HCT116 (cell line): ENCODE measurements at regions not wholly inside any gene's neighbourhood (a gene's known extent, or its start where the extent isn't known, plus 50 kb on each side); places are given as distances from the start of the nearest gene placed in this dataset.

ENCODE experiments used
- ATAC-seq: fragments of 200-7000 bp; cut with Tn5 transposase; 2 replicates; pipeline ENCODE4 v1.9.1; 2020; ENCODE audit warnings: mild to moderate bottlenecking, moderate library complexity
- BruUV-seq: library from RNA; stranded (reverse); fragments of 400-500 nt; replicated peaks from 2 replicates; lab custom pipeline; 2021; lab: Mats Ljungman, UMichigan
- CTCF ChIA-PET: fragments of 300-600 bp; sonication (Branson Sonifier 250); formaldehyde crosslinking; loops from one replicate; lab custom pipeline; 2021; ENCODE audit warnings: antibody characterized with exemption; lab: Charles Lee
- POLR2A ChIA-PET: fragments of 300-600, 350-600 bp; sonication (Branson Sonifier 250); formaldehyde crosslinking; loops from one replicate; lab custom pipeline; 2021; ENCODE audit warnings: antibody characterized with exemption; lab: Charles Lee
- RAD21 ChIA-PET, 2 experiments: fragments of 300-600 bp; sonication (Branson Sonifier 250); formaldehyde crosslinking; loops; one replicate each; lab custom pipeline; 2023; ENCODE audit warnings: low total read pairs in 2 of 2; ENCODE audit not compliant: uncharacterized antibody in 2 of 2, unreplicated experiment in 2 of 2, low non-redundant PET in 1 of 2; lab: Charles Lee
- DNase-seq: peaks from one replicate; pipeline ENCODE4 v3.0.0-alpha.2; 2010; ENCODE audit warnings: low read depth, low spot score
- H2AFZ ChIP-seq: fragments of 200-600 bp; shearing (Covaris generic), sonication (generic); 2 replicates; pipeline ENCODE4 v1.6.1; 2017; ENCODE audit warnings: low read depth, mixed run types, mixed read lengths, antibody characterized with exemption, low read length; ENCODE audit not compliant: poor library complexity, severe bottlenecking
- H3K27ac ChIP-seq: 2 replicates; pipeline ENCODE4 v1.5.1; 2012; ENCODE audit warnings: low read depth, low read length
- H3K27me3 ChIP-seq: fragments of 200-600 bp; sonication (generic); 2 replicates; pipeline ENCODE4 v1.6.1; 2016; ENCODE audit warnings: mixed run types, low read length, mixed read lengths; ENCODE audit not compliant: insufficient read depth
- H3K36me3 ChIP-seq, 2 experiments: fragments of 200-500 bp in 1 of 2; fragments of 200-600 bp in 1 of 2; sonication (Bioruptor generic) in 1 of 2; sonication (generic) in 1 of 2; 2 replicates each; pipeline versions ENCODE4 v1.5.1 to v1.6.1; 2014 to 2016; ENCODE audit warnings: low read length in 2 of 2, inconsistent platforms in 1 of 2, mixed read lengths in 1 of 2, mixed run types in 1 of 2; ENCODE audit not compliant: insufficient read depth in 2 of 2, control insufficient read depth in 1 of 2
- H3K4me1 ChIP-seq, 2 experiments: fragments of 200-600 bp in 1 of 2; sonication (generic) in 1 of 2; 2 replicates each; pipeline versions ENCODE4 v1.5.1 to v1.6.1; 2012 to 2017; ENCODE audit warnings: low read length in 2 of 2, inconsistent platforms in 1 of 2, mild to moderate bottlenecking in 1 of 2, mixed read lengths in 1 of 2, mixed run types in 1 of 2, moderate library complexity in 1 of 2; ENCODE audit not compliant: insufficient read depth in 2 of 2, control insufficient read depth in 1 of 2
- H3K4me2 ChIP-seq: fragments of 200-600 bp; sonication (generic); 2 replicates; pipeline ENCODE4 v1.6.1; 2017; ENCODE audit warnings: mixed run types, low read length, mixed read lengths
- H3K4me3 ChIP-seq, 2 experiments: fragments of 200-600 bp in 1 of 2; sonication (generic) in 1 of 2; replicated peaks in 1 of 2; 2 replicates each; pipeline ENCODE4 v1.5.1; 2011 to 2016; ENCODE audit warnings: low read length in 2 of 2, control low read depth in 1 of 2, low read depth in 1 of 2, mild to moderate bottlenecking in 1 of 2, mixed read lengths in 1 of 2, mixed run types in 1 of 2
- H3K79me2 ChIP-seq: fragments of 200-600 bp; sonication (generic); 2 replicates; pipeline ENCODE4 v1.6.1; 2017; ENCODE audit warnings: mild to moderate bottlenecking, mixed run types, low read length, moderate library complexity, mixed read lengths; ENCODE audit not compliant: insufficient read depth
- H3K9ac ChIP-seq: fragments of 200-600 bp; sonication (generic); 2 replicates; pipeline ENCODE4 v1.6.1; 2016; ENCODE audit warnings: low read length, mixed read lengths
- H3K9me2 ChIP-seq: fragments of 200-600 bp; sonication (generic), shearing (Covaris generic); 2 replicates; pipeline ENCODE4 v1.6.1; 2017; ENCODE audit warnings: mixed run types, mild to moderate bottlenecking, moderate library complexity; ENCODE audit not compliant: insufficient read depth
- H3K9me3 ChIP-seq, 2 experiments: fragments of 200-500 bp in 1 of 2; fragments of 200-600 bp in 1 of 2; sonication (Bioruptor generic) in 1 of 2; sonication (generic) in 1 of 2; 2 replicates each; pipeline ENCODE4 v1.6.1; 2014 to 2017; ENCODE audit warnings: low read length in 2 of 2, mixed read lengths in 2 of 2, inconsistent platforms in 1 of 2, low read depth in 1 of 2, mild to moderate bottlenecking in 1 of 2, mixed run types in 1 of 2, moderate library complexity in 1 of 2; ENCODE audit not compliant: control insufficient read depth in 1 of 2, insufficient read depth in 1 of 2
- H4K20me1 ChIP-seq: fragments of 200-600 bp; sonication (generic), shearing (Covaris generic); 2 replicates; pipeline ENCODE4 v1.6.1; 2017; ENCODE audit warnings: mixed run types, mild to moderate bottlenecking, moderate library complexity; ENCODE audit not compliant: insufficient read depth
- ATF3 ChIP-seq: IDR thresholded peaks from 2 replicates; pipeline ENCODE4 v1.6.1; 2012
- CTCF ChIP-seq, 3 experiments: fragments of 200-600 bp in 1 of 3; sonication (generic) in 1 of 3; IDR thresholded peaks in 2 of 3; conservative IDR thresholded peaks in 1 of 3; 2 replicates each; pipeline ENCODE4 v1.5.1; 2012 to 2017; ENCODE audit warnings: low read depth in 2 of 3, low read length in 2 of 3, antibody characterized with exemption in 1 of 3, borderline replicate concordance in 1 of 3, control low read depth in 1 of 3, mild to moderate bottlenecking in 1 of 3, mixed read lengths in 1 of 3, mixed run types in 1 of 3, moderate library complexity in 1 of 3; ENCODE audit not compliant: insufficient read depth in 1 of 3
- EGR1 ChIP-seq: IDR thresholded peaks from 2 replicates; pipeline ENCODE4 v1.6.1; 2012; ENCODE audit warnings: low read depth
- ELF1 ChIP-seq: IDR thresholded peaks from 2 replicates; pipeline ENCODE4 v1.6.1; 2012; ENCODE audit warnings: low read depth, borderline replicate concordance
- EZH2 ChIP-seq: fragments of 200-600 bp; sonication (generic); IDR thresholded peaks from 2 replicates; pipeline ENCODE4 v1.6.1; 2017; ENCODE audit warnings: antibody characterized with exemption, mixed run types
- EZH2phosphoT487 ChIP-seq: fragments of 200-600 bp; IDR thresholded peaks from 2 replicates; pipeline ENCODE4 v1.6.1; 2018; ENCODE audit warnings: antibody characterized with exemption, borderline replicate concordance
- JUND ChIP-seq: IDR thresholded peaks from 2 replicates; pipeline ENCODE4 v1.6.1; 2012
- POLR2A ChIP-seq: IDR thresholded peaks from 2 replicates; pipeline ENCODE4 v1.7.0; 2011; ENCODE audit warnings: borderline replicate concordance; ENCODE audit not compliant: insufficient read depth, insufficient read length; ENCODE audit errors: extremely low read depth
- SP1 ChIP-seq: IDR thresholded peaks from 2 replicates; pipeline ENCODE4 v1.6.1; 2012; ENCODE audit warnings: low read depth
- SRF ChIP-seq: IDR thresholded peaks from 2 replicates; pipeline ENCODE4 v1.6.1; 2012; ENCODE audit warnings: low read depth
- TCF7L2 ChIP-seq: IDR thresholded peaks from 2 replicates; pipeline ENCODE4 v1.7.0; 2011; ENCODE audit warnings: borderline replicate concordance, inconsistent platforms; ENCODE audit not compliant: insufficient read depth, insufficient read length; ENCODE audit errors: extremely low read depth
- YY1 ChIP-seq: IDR thresholded peaks from 2 replicates; pipeline ENCODE4 v1.6.1; 2011; ENCODE audit warnings: low read length, low read depth, moderate library complexity, mild to moderate bottlenecking; ENCODE audit not compliant: insufficient replicate concordance; ENCODE audit errors: extremely low read depth
- ZNF274 ChIP-seq: fragments of 200-500 bp; sonication (Bioruptor generic); IDR thresholded peaks from 2 replicates; pipeline ENCODE4 v1.6.1; 2014; ENCODE audit warnings: mild to moderate bottlenecking, low read depth, low read length, inconsistent platforms
- intact Hi-C: fragments of 100-400 bp; cut with micrococcal nuclease; formaldehyde crosslinking; loops from 2 replicates; pipeline ENCODE4 v1.10.0; 2022

GRCh38 chr15:62945063-62945462 lies 97.5 kb upstream of the TPM1 start:
- no peaks in the 10 kb centered on the region for H3K79me2 ChIP-seq
- no peak overlapping the region for H3K27ac ChIP-seq
- H3K27me3 ChIP-seq = peaks cover 5% of the 10 kb centered on the region; the same call in 1 of the 2 replicates
- H3K9ac ChIP-seq = no peak overlapping the region
- no peak overlapping the region for H3K4me3 ChIP-seq
- H3K36me3 ChIP-seq = no peaks in the 10 kb centered on the region
- ATAC-seq = no peak
- no TSS peak for BruUV-seq
- H2AFZ ChIP-seq = no peak overlapping the region
- H4K20me1 ChIP-seq = no peaks in the 10 kb centered on the region
- ChIA-PET CTCF (no interaction called here), POLR2A (no interaction called here), RAD21 (no interaction called here)
- H3K4me2 ChIP-seq = no peak overlapping the region
- no peak for TF ChIP-seq ELF1
- TF ChIP-seq ZNF274 = no peak
- TF ChIP-seq TCF7L2 = no peak
- TF ChIP-seq ATF3 = no peak
- no peak for TF ChIP-seq CTCF (IDR thresholded peaks at IDR 0.05 in 2 of 3, conservative IDR thresholded peaks at IDR 0.05 in 1 of 3; ENCODE audit: borderline replicate concordance in 1 of 3, insufficient read depth in 1 of 3, low read depth in 2 of 3, low read length in 2 of 3)
- no peak for TF ChIP-seq SP1
- no peak for TF ChIP-seq EZH2
- no peak for TF ChIP-seq POLR2A
- TF ChIP-seq JUND = no peak
- no peak for DNase-seq
- H3K9me3 ChIP-seq = no peaks in the 10 kb centered on the region
- H3K9me2 ChIP-seq = no peaks in the 10 kb centered on the region
- peaks cover 0 to 14% of the 10 kb centered on the region in 2 experiments; a peak in 1 of 4 replicates for H3K4me1 ChIP-seq
- intact Hi-C loops = no loop called here

GRCh38 chr15:62945760-62946159 lies 96.8 kb upstream of the TPM1 start:
- ChIA-PET RAD21 (no interaction called here), CTCF (no interaction called here), POLR2A (no interaction called here)
- Histone ChIP-seq H3K79me2 (no peaks in the 10 kb centered on the region), H3K27me3 (peaks cover 5% of the 10 kb centered on the region; the same call in 1 of the 2 replicates), H3K9ac (no peak overlapping the region), H3K36me3 (no peaks in the 10 kb centered on the region), H3K4me1 (peaks cover 0 to 7% of the 10 kb centered on the region in 2 experiments; a peak in 1 of 4 replicates), H3K4me2 (no peak overlapping the region), H3K4me3 (no peak overlapping the region), H3K9me2 (no peaks in the 10 kb centered on the region), H4K20me1 (no peaks in the 10 kb centered on the region), H3K9me3 (no peaks in the 10 kb centered on the region), H2AFZ (no peak overlapping the region), H3K27ac (no peak overlapping the region)
- no peak for ATAC-seq
- no peak for DNase-seq
- intact Hi-C loops = no loop called here
- BruUV-seq = no TSS peak
- no peak for TF ChIP-seq EZH2phosphoT487
- no peak for TF ChIP-seq CTCF (IDR thresholded peaks at IDR 0.05 in 2 of 3, conservative IDR thresholded peaks at IDR 0.05 in 1 of 3; ENCODE audit: borderline replicate concordance in 1 of 3, insufficient read depth in 1 of 3, low read depth in 2 of 3, low read length in 2 of 3)
- no peak for TF ChIP-seq EGR1
- no peak for TF ChIP-seq SRF
- TF ChIP-seq YY1 = no peak
- TF ChIP-seq ZNF274 = no peak
